Uterus (tissue), 3 donors: ENCODE measurements at regions not wholly inside any gene's neighbourhood (a gene's known extent, or its start where the extent isn't known, plus 50 kb on each side); places are given as distances from the start of the nearest gene placed in this dataset.

Experiments used
- DNase-seq, 2 donors: peaks; one replicate each; pipeline ENCODE4 v3.0.0-alpha.2; 2019 to 2020
- H3K27ac ChIP-seq, 2 donors: fragments of 200-600 bp; sonication (generic); 1 replicate in 1 of 2; 2 replicates in 1 of 2; pipeline ENCODE4 v1.5.1; 2016 to 2018
- H3K27me3 ChIP-seq, 2 donors: fragments of 200-600 bp; sonication (generic); one replicate each; pipeline ENCODE4 v1.5.1; 2018 to 2019; ENCODE audit warnings: control low read depth in 1 of 2
- H3K36me3 ChIP-seq, 2 donors: fragments of 200-600 bp; sonication (generic); one replicate each; pipeline ENCODE4 v1.5.1; 2019; ENCODE audit warnings: control low read depth in 1 of 2
- H3K4me1 ChIP-seq, 2 donors: fragments of 200-600 bp; sonication (generic); one replicate each; pipeline ENCODE4 v1.5.1; 2018 to 2019; ENCODE audit warnings: control low read depth in 1 of 2
- H3K4me3 ChIP-seq, 2 donors: fragments of 200-600 bp; sonication (generic); 1 replicate in 1 of 2; 2 replicates in 1 of 2; pipeline ENCODE4 v1.5.1; 2018 to 2019; ENCODE audit warnings: mild to moderate bottlenecking in 1 of 2
- H3K9me3 ChIP-seq, 2 donors: fragments of 200-600 bp; sonication (generic); one replicate each; pipeline ENCODE4 v1.5.1; 2019; ENCODE audit warnings: control low read depth in 1 of 2
- POLR2A ChIP-seq, 2 donors: fragments of 450-650 bp; IDR thresholded peaks; one replicate each; pipeline ENCODE4 v1.6.1; 2016; ENCODE audit warnings: antibody characterized with exemption in 2 of 2, mild to moderate bottlenecking in 1 of 2, moderate library complexity in 1 of 2
- intact Hi-C: fragments of 100-400 bp; cut with DNase I; formaldehyde crosslinking; loops from one replicate; pipeline ENCODE4 v1.15.1; 2023; ENCODE audit warnings: low total_unique reads
- TF ChIP-seq, protein P1 (sequence below), 4 experiments: fragments of 200-600 bp in 2 of 4; fragments of 450-650 bp in 2 of 4; sonication (generic) in 2 of 4; IDR thresholded peaks; one replicate each; pipeline ENCODE4 v1.5.1; 2016 to 2019; ENCODE audit warnings: antibody characterized with exemption in 4 of 4, mild to moderate bottlenecking in 2 of 4, moderate library complexity in 1 of 4
- donor health status: DM: yes; HTN: yes; CAD: no.

DNA sequence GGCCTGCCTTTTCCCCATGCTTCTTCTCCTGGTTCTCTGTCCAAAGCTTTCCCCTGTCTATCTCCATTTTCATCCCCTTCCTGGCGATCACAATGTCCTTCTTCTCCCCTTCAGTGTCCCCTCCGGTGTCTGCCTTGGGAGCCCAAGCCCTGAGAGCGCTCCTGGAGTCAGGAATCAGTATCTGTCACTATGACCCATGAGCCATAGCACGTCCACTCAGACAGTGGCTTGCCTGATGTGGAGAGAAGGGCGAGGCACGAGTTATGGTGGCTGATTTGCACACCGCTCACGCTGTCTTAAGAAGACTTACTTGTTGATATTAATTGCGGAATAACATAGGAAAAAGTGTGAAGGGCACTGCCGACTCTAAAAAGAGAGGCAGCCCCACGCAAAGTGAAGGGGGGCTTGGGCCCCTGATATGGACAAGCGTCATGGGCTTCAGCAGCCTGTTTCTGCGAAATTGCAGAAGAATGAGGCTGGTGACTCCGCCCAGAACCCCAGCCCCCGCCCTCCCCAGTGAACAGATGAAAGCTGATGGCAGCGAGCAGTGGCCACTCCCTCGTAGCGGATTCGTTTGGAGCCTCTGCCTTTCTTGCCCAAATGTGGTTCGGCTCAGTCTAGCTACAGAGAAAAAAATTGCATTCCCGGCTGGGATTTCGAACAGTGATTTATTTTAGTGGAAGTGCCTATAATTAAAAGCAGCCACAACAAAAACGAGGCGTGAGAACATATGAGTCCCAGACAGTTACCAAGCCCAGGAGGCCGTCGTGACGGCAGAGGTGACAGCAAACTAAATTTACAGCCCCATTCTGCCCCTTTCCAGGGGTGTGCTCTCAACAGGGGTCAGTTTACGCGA, 149.8 kb downstream of the ICE1 start:
- TF ChIP-seq, protein P1, sequence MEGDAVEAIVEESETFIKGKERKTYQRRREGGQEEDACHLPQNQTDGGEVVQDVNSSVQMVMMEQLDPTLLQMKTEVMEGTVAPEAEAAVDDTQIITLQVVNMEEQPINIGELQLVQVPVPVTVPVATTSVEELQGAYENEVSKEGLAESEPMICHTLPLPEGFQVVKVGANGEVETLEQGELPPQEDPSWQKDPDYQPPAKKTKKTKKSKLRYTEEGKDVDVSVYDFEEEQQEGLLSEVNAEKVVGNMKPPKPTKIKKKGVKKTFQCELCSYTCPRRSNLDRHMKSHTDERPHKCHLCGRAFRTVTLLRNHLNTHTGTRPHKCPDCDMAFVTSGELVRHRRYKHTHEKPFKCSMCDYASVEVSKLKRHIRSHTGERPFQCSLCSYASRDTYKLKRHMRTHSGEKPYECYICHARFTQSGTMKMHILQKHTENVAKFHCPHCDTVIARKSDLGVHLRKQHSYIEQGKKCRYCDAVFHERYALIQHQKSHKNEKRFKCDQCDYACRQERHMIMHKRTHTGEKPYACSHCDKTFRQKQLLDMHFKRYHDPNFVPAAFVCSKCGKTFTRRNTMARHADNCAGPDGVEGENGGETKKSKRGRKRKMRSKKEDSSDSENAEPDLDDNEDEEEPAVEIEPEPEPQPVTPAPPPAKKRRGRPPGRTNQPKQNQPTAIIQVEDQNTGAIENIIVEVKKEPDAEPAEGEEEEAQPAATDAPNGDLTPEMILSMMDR (IDR thresholded peaks at IDR 0.05), result no peak
- no peak for TF ChIP-seq POLR2A (IDR thresholded peaks at IDR 0.05)
- H3K9me3 ChIP-seq, result no peaks in the 10 kb centered on the region
- H3K36me3 ChIP-seq, result no peaks in the 10 kb centered on the region
- H3K27ac ChIP-seq, result peak overlapping the region; percentile 79 to 82
- no peaks in the 10 kb centered on the region for H3K27me3 ChIP-seq
- no peaks in the 10 kb centered on the region for H3K4me1 ChIP-seq
- peak overlapping the region in 1 of 2 donors; percentile 20 for H3K4me3 ChIP-seq
- intact Hi-C loops, result no loop called here
- peak; percentile 80 to 84 for DNase-seq

GRCh38 chr5:5570646-5571045, 148.2 kb downstream of the ICE1 start:
- Histone ChIP-seq H3K9me3 (no peaks in the 10 kb centered on the region), H3K27me3 (no peaks in the 10 kb centered on the region), H3K4me3 (no peak overlapping the region), H3K36me3 (no peaks in the 10 kb centered on the region), H3K27ac (no peak overlapping the region), H3K4me1 (no peaks in the 10 kb centered on the region)
- DNase-seq, result no peak
- intact Hi-C loops, result no loop called here
- TF ChIP-seq, protein P1 (IDR thresholded peaks at IDR 0.05), result no peak
- no peak for TF ChIP-seq POLR2A (IDR thresholded peaks at IDR 0.05)

GRCh38 chr5:5564898-5565297, 142.4 kb downstream of the ICE1 start:
- DNase-seq, result no peak
- Histone ChIP-seq H3K27me3 (no peaks in the 10 kb centered on the region), H3K4me1 (no peaks in the 10 kb centered on the region), H3K27ac (no peak overlapping the region), H3K36me3 (no peaks in the 10 kb centered on the region), H3K4me3 (no peak overlapping the region), H3K9me3 (no peaks in the 10 kb centered on the region)
- no peak for TF ChIP-seq POLR2A (IDR thresholded peaks at IDR 0.05)
- TF ChIP-seq, protein P1 (IDR thresholded peaks at IDR 0.05), result no peak
- intact Hi-C loops, result no loop called here

- H3K36me3 ChIP-seq, result no peaks in the 10 kb centered on the region
- DNase-seq, result no peak
- H3K27ac ChIP-seq, result no peak overlapping the region
- no peaks in the 10 kb centered on the region for H3K9me3 ChIP-seq
- TF ChIP-seq POLR2A (IDR thresholded peaks at IDR 0.05), result no peak
- TF ChIP-seq, protein P1 (IDR thresholded peaks at IDR 0.05), result no peak
- no peaks in the 10 kb centered on the region for H3K4me1 ChIP-seq
- no peak overlapping the region for H3K4me3 ChIP-seq
- intact Hi-C loops, result no loop called here
- no peaks in the 10 kb centered on the region for H3K27me3 ChIP-seq
Observed at GRCh38 chr5:5560016-5560415, 137.5 kb downstream of the ICE1 start.

DNA sequence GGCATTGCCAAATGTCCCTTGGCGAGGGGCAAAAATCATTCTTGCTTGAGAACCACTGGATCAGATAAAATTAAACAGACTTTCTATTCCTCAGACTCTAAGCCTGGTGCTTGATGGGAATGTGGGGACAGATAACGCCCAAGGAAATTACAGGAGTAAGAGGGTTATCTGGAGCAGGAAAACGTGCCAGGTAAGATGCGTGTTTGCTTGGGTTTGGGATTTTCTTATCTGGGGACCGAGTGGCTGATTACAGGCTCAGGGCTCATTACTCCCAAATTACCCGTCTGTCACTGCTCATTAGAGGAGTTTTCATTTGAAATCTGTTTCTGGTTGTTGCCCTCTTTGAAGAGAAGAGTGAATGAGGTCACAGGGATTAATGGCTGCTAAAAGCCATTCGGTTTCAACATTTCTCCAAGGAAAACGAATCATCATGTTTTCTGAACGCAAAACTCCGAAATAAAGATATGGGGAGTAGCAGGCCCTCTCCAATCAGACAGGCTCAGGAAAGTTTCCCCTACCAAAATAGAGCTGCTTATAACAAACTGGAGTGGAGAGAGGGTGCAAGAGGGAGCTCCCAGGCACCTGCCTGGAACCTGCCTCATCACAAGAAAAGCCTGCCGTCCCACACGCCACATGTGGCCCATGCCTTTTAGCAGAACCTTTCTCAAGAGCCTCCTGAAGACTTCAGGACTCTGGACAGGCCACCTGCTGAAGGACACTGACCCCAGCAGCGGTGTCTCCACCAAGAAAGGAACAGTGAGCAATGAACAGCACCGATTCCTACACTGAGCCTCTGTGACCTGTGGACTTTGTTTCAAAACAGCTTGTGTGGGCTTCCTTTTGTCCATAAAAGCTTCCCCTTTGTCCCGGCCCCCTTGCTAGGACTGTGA, 136.4 kb downstream of the ICE1 start:
- Histone ChIP-seq H3K27me3 (no peaks in the 10 kb centered on the region), H3K36me3 (no peaks in the 10 kb centered on the region), H3K4me3 (no peak overlapping the region), H3K27ac (no peak overlapping the region), H3K9me3 (no peaks in the 10 kb centered on the region), H3K4me1 (no peaks in the 10 kb centered on the region)
- intact Hi-C loops, result no loop called here
- no peak for TF ChIP-seq POLR2A (IDR thresholded peaks at IDR 0.05)
- TF ChIP-seq, protein P1 (IDR thresholded peaks at IDR 0.05), result no peak
- no peak for DNase-seq
